AG10803 (cell line): ENCODE measurements at regions not wholly inside any gene's neighbourhood (a gene's known extent, or its start where the extent isn't known, plus 50 kb on each side); places are given as distances from the start of the nearest gene placed in this dataset.
A peak's percentile ranks its signal among the peaks of the same experiment; 100 is the strongest.

Experiments
- DNase-seq: peaks from one replicate; pipeline ENCODE4 v3.0.0; 2010; ENCODE audit warnings: low read depth
- H3K4me3 ChIP-seq: 2 replicates; pipeline ENCODE4 v1.5.1; 2011; ENCODE audit warnings: mild to moderate bottlenecking, low read length, control low read depth
- CTCF ChIP-seq: conservative IDR thresholded peaks from 2 replicates; pipeline ENCODE4 v1.5.1; 2011; ENCODE audit warnings: mild to moderate bottlenecking, low read length, control low read depth, inconsistent platforms

GRCh38 chr10:4066581-4067390 is 281.8 kb upstream of the KLF6 start:
- TF ChIP-seq CTCF, result no peak
- H3K4me3 ChIP-seq, result no peak overlapping the region
- no peak for DNase-seq

GRCh38 chr10:4064489-4064888 is 279.5 kb upstream of the KLF6 start:
- DNase-seq, result no peak
- H3K4me3 ChIP-seq, result no peak overlapping the region
- no peak for TF ChIP-seq CTCF

- H3K4me3 ChIP-seq, result no peak overlapping the region
- no peak for DNase-seq
- no peak for TF ChIP-seq CTCF
Measured at GRCh38 chr10:4063717-4064116, 278.7 kb upstream of the KLF6 start.

- H3K4me3 ChIP-seq, result no peak overlapping the region
- TF ChIP-seq CTCF, result no peak
- no peak for DNase-seq
Measured at GRCh38 chr10:4062751-4063150, 277.7 kb upstream of the KLF6 start.

GRCh38 chr10:4062072-4062471 is 277.1 kb upstream of the KLF6 start:
- TF ChIP-seq CTCF, result no peak
- no peak overlapping the region for H3K4me3 ChIP-seq

GRCh38 chr10:4061441-4061951 is 276.5 kb upstream of the KLF6 start:
- peak; percentile 52 for DNase-seq
- no peak for TF ChIP-seq CTCF

More at GRCh38 chr10:4062072-4062471, 277.1 kb upstream of the KLF6 start:
- DNase-seq, result peak; percentile 56

More at GRCh38 chr10:4061441-4061951, 276.5 kb upstream of the KLF6 start:
- H3K4me3 ChIP-seq, result no peak overlapping the region; the same call in 1 of the 2 replicates
